8988T (cell line): ENCODE measurements at regions not wholly inside any gene's neighbourhood (a gene's known extent, or its start where the extent isn't known, plus 50 kb on each side); places are given as distances from the start of the nearest gene placed in this dataset.

ENCODE experiments used
- DNase-seq: peaks from one replicate; pipeline ENCODE4 v3.0.0; 2011

DNA sequence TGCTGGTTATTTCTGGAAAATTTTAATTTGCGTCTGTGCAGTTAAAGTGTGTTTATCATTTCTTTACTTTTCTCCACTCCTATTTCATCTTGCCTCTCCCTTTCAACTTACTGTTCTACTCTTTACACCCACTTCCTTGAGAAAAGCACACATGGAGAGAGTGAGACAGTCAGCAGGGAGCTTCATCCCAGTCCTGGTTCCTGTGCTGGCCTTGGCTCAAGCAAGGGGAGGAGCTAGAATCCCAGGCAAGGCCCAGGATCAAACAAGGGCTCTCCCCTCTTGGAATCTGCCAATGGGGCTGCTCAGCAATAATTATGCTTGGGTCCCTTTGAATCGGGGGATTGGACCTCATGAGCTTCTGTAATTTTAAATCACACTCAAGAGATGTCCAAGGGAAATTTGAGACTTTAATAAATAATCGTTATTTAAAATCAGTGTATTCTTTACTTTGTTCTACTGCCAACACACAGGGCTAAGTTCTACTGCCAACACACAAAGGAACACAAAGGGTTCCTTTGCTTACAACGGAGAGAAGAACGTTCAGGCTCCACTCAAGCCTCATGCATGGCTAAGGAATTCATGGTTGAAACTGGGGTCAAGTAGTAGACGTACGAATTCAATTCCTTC, 439.3 kb upstream of the DAB2 start:
- no peak for DNase-seq

DNA sequence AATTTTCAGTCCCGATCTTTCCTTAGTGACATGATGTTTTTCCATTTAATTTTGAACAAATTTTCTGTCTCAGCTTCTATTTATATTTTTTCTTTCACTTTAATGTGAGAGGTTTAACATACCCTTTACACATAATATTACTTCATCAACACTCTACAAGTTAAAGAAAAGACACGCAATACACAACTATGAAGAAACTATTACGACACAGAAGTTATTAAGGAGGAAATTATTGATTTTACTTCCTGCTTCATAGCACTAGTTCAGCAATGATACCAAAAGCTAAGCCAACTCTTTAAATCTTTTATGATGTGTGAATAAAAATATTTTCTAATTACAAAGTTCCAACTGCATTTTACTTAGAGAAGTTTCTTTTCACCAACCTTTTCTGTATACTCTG, 432.3 kb upstream of the DAB2 start:
- DNase-seq: no peak

DNA sequence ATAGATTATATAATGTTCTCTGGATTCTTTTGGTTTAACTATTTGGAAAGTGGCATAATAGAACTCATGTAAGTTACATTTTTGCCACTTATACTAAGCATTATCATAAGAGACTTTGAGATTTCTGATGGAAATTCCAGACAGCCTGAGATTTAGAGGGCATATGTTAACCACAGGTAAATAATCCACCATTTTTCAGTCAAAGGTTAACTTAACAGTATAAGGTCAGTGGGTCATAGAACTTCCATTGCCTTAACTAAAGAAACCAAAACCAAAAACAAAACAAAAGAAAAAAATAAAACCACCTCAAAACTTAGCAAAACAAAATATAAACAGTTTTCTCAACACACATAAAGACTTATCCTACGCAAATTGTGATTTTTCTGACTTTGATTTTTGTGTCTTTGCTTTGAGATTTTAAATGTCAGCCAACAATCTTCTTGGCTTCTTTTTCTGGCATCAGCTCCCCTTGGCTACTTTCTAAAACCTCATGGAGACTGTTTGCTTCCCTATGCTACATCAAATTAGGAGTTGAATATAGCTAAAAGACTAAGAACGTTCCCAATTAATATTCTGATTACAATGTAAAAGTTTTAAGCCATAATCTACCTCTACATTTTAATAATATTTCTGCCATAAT, 430.1 kb upstream of the DAB2 start:
- DNase-seq: no peak

DNA sequence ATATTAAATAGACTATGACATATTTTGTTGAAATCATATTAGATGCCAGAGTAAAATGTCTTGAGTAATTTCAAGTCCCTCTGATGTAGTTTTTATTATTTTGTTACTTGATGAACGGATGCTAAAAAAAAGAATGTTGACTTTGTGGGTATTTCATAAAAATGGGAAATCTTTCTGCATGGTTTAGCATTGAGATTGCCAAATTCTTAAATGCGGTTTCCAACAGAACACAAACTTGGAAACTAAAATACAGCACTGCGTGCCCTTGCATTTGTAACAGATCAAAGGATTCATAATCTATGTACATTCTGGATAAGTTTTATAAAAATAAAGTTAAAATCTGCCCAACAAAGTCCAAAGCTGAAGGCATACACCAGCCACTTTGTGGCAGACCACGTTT, 425.5 kb upstream of the DAB2 start:
- no peak for DNase-seq

DNA sequence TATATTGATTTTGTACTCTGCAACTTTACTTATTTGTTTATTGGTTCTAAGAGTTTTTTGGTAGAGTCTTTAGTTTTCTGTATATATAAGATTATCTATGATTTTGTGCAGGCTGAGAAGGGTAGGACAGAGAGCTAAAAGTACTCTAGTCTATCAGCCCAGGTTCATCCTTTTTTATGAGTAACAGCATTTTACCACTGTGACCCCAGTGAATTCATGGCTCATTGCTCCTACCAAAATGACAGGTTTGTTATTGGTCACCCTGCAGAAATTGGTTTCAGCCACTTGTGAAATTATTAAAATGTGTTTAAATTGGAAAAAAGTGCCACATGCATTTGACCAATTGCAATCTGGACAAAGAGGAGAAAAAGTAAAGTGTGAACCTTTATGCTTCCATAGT, 421.4 kb upstream of the DAB2 start:
- DNase-seq: no peak

DNA sequence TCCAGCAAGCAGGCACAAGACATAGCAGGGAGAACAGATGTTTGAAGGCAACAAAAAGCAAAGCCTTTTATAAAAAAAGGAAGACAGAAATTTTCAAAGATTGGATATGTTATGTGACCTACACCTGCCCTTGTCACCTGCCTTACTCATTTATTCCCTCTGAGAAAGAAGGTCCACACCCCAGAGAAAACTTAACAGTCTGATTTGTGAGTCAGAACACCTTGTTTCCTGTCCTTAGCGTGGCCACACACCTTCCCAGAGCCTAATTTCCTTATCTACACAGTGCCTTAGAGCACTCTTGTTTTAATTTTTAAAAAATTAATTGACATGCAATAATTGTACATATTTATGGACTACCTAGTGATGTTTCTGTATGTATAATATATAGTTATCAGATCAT, 419.0 kb upstream of the DAB2 start:
- no peak for DNase-seq

DNA sequence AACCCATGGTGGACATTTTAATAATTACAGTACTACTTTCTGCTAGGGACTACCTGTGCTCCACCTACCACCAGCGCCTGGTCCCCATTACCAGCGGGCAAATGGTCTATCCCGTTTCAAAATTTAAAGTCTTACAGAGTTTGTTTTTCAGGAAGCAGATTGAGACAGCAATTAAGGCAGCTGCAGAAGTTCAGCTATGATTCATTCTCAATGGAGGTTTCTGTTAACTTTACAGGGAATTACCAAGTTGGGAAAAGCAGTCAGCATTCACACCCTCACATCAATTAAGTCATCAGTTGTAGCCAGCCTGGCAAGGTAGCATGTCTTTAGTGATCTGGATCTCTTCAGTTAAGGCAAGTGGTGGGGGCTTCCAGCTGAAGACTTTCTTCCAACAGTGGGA, 410.6 kb upstream of the DAB2 start:
- no peak for DNase-seq

DNA sequence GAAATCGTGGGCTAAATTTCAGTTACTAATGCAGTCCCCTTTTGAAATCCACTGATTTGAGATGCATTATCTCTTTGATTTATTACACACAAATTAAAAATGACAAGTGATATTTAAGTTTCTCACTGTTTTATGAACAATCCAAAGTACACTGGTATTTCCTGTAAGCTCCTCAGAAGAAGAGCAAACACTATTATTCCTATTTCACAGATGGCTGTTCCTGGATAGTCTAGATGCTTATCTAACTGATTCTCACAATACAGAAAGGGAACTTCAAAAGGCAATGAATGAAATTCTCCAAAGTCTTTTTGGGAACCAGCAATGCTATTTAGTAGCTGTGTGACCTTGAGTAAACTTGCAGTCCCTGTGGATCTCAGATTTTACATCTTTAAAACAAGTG, 404.7 kb upstream of the DAB2 start:
- DNase-seq: no peak

DNA sequence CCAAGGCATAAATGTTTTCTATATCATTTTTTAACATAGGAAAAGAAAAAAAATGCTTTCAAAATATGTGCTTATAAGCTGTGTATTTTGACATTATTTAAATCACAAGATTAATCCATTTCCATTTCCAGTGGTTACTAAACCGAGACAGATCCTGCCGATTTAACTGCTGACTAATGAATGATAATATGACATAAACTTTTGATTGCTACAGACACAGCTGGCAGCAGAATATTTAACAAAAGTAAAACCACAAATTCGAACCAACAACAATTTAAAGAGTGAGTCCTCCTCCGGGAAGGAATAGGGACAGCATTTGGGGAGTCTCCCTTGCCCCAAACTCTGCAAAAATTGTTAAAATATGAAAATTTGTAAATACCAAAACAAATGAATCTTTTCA, 401.3 kb upstream of the DAB2 start:
- DNase-seq: no peak

DNA sequence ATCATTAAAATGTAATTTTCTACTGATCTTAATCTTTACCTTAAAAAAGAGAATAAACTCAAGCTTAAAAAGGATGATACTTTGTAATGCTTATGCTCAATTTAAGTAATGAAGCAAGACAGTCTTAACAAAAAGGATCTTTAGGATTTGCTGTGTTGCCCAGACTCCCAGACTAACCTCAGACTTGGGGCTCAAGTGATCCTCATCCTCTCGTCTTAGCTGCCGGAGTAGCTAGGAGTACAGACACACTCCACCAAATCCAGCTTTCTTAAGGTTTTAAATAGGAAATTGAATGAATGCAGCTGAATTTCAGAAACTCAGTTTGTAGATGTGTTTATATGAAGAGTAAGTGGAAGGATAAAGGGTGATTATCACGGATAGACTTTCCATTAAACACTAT, 400.5 kb upstream of the DAB2 start:
- no peak for DNase-seq

DNA sequence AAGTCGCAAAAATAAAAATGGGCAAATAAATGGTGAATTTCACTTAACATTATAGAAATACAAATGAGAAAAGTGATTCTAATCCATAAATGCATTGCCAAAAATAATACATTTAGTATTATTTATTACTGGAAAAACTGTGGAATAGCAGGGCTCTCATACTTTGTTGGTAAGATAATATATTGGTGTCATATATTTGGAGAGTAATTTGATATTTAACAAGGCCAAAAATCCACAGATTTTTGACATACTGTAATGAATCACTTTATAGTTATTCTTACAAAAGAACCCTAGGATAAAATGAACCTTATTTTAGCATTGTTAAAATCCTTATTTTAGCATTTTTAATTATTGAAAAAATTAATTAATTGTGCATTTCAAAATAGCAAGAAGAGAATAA, 397.2 kb upstream of the DAB2 start:
- DNase-seq: no peak

DNA sequence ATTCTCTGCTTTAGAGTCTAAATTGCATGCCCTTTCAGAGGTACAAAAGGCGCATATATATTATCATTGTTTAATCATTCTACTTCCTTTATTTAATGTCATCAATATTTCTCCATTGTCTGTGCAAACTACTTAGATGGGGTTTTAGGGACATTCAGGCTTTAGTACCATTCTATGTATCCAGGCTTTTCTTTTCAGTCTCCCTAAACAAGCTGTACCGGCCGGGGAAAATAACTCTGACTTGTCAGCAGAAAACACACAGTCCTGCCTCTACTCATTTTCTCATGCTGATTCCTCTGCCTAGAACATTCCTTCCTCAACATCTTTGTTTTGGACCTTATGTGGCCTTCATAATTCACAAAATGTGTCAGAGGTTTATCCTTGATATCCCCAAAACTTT, 392.1 kb upstream of the DAB2 start:
- no peak for DNase-seq

DNA sequence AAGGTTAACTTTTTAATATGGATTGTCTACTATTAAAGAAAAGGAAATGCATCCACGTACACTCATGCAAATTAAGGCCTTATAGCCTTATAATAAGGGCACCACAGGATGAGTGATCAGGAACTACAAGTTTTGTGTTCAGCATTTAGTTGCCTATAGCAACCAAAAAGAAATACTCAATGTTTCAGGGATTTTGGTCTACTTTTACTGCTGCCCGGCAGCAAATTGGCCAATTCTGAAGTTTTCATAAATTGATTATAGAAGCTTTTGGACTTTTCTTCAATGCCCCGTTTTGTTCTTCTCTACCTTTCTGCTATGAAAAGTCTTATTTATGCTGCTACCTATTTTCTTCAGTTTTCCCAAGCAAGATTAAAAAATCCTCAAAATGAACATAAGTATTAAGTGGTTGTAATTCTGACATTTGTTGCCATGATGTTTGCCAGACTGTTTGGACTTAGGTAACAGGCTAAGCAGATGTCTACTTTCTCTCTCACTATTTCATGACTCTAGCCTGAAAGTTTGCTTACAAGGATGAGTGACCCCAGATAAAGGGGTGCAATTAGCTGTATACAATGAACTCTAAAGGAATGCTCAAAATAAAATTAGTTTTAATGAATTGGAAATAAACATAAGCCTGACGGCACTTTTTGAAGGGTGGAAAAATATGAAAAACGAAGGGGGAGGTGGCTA, 391.5 kb upstream of the DAB2 start:
- DNase-seq: no peak

DNA sequence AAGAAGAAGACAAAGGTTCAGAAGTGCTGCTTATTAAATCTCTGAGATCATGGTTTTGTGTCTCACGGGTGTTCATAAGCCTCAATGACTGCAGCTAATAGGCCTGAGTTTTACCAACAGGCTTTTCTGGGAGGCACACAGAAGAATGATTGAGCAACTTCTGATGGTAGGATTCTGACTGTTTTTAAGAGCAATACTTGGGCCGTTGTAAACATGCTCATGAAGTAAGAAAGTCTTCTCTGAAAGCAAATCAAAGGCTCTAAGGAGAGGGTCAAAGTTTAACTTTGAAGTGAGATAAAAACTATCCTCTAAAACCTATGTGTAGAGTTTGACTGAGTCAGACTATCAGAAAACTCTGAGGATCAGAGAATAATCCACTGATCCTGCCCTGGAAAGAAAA, 390.9 kb upstream of the DAB2 start:
- no peak for DNase-seq

DNA sequence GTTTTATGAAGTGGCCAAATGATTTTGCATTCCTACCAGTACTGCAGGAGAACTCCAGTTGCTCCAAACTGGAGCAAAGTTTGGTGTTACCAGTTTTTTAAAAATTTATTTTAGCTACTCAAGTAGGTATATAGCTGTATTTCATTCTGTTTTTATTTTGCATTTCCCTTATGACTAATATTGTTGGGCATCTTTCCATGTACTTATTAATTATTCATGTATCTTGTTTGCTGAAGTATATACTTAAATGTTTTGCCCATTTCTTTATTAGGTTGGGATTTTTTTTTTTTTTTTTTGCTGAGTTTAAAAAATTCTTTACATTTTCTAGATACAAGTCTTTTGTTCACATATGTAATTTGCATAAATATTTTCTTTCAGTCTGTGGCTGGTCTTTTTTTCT, 386.6 kb upstream of the DAB2 start:
- no peak for DNase-seq

DNA sequence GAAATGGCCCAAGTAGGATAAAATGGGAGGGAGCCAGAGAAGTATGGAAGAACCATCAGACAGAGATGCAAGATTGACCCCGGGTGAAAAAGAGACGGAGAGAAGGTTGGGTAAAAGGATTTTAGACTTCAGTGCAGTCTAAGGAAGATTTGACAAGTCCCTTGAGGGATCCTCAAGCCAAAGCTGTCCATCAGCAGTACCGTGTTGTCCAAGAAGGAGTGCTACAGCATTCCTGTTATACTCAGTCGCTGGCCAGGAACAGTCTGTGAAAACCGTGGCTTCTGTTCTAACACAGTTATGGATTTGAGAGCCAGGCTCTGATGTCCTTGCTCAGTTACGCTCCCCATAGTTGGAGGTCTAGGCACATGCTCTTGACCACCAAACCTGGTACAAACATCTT, 383.9 kb upstream of the DAB2 start:
- no peak for DNase-seq

DNA sequence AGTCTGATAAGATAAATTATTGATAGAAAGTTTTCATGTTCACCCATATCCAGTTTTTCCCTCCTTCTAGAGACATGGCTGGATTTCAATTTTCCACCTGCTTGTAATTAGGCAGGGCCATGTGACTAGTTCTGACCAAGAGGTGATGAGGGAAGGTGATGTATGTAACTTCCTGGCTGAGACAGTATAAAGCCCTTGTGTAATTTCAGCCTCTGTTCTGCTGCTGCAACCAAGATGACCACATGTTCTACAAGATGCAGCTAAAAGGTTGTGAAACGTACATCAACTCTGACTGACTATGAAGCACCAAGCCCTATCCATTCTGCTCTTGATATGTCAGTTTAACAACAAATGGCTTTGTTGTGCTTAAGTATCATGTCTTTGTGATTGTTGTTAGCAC, 376.5 kb upstream of the DAB2 start:
- no peak for DNase-seq

DNA sequence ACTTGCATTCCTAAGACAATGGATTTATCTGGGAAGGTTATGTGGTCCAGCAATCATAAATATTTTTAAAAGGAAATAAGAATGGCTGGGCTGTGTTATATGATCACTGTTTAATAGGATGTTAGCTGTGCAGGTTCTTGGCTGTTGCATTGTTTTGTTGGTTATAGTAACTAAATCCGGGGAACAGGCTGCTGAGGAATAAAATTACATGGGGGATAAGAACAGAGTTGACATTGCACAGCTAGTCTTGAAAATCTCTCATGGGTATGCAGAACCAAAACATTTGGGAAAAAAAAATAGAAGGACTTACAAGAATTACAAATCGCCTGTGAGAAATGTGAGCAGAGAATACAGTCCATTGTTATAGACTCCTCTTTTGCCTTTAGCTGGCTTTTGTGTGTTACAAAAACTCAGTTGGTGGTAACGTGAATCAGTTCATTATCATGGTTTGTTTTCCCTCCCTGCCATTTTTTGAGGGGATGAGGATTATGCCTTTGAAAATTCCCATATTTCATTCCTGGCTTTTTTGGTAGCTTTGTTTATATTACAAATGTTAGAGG, 375.3 kb upstream of the DAB2 start:
- DNase-seq: no peak

DNA sequence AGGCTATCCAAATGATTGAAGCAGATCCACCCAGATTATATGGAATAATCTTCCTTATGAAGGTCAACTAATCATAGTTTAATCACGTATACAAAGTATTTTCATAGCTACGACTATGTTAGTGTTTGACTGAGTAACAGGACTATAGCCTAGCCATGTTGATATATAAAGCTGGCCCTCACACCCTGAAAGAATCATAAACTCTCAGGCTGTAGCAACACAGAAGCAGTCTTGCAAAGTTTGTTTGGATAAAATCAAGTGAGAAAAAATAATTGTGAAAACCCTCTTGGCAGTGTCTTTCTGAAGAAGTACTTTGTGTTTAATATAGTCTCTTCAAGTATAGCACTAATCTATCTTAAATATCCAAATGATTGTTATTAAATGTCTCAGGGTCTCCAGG, 374.5 kb upstream of the DAB2 start:
- DNase-seq: no peak

DNA sequence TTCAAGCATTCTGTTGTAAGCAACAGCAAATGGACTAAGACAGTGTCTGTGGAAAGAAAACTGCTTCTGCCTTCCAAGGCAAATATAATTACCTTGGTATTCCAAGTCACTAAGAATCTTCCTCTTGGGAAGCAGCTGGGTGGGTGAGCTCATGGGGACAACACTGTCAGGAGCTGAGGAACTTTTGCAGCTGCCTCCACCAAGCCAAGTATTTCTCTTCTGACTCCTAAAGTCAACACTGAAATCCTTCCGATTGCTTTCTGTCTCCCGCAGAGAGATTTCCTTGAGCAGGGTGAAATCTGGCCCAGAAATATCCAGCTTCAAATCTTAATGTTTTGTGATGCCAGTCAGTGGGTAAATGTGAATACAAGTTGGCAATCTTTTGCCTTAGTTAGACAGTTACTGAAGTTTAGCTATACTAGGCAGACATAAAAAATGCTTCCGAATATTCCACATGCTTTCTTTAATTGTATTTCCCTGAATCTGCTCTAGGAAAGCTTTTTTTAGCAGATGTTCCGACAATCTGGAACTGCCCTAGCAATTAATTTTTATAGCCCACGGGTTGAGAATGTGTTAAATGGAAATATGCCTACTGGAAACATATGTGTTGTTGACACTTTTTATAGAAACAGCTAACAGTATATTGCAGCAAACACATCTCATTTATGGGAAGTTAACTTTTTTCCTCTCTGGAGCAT, 369.9 kb upstream of the DAB2 start:
- DNase-seq: no peak

DNA sequence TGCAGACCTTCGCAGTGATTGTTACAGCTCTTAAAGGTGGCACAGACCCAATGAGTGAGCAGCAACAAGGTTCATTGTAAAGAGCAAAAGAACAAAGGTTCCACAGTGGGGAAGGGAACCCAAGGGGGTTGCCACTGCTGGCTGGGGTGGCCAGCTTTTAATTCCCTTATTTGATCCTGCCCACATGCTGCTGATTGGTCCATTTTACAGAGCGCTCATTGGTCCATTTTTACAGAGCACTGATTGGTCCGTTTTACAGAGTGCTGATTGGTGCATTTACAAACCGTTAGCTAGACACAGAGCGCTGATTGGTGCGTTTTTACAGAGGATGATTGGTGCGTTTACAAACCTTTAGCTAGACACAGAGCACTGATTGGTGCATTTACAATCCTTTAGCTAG, 360.6 kb upstream of the DAB2 start:
- no peak for DNase-seq

DNA sequence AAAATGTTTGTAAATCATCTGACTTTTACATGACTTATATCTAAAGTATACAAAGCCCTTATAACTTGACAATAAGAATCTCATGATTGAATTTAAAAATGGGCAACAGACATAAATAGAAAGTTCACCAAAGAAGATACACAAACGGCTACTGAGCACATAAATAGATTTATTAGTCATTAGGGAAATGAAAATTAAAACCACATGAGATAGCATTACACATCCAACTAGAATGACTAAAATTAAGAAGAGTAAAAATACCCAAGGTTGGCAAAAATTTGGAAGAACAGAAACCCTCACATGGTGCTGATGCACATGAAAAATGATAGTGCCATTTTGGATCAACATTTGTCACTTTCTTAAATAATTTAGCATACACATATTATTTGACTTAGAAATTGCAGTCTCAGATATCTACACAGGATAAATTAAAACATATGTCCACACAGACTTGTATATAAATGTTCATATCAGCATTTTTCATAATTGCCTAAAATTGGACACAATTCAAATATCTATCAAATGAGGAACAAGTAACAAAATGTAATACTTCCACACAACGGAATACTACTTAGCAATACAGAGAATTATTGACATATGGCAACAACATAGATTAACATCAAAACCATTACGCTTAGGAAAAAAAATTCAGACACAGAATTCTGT, 359.1 kb upstream of the DAB2 start:
- no peak for DNase-seq

DNA sequence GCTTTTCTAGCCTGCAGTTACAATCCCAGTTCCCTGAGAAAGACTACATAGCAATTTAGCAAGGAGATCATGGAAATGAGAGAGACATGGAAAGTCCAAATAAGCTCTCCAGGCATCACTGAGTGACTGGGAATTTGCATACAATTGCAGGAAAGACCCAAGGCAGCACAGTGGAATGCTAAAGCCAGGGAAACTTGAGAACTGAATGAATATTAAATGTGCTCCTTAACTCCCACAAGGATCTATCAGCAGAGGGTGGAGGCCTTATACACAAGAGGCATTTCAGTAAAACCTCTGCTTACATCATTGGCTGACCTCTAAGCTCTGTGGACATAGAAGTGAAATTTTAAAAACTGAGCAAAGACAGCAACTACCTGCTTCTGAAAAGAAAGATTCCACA, 355.6 kb upstream of the DAB2 start:
- no peak for DNase-seq
